ENCODE measurements at regions not wholly inside any gene's neighbourhood (a gene's known extent, or its start where the extent isn't known, plus 50 kb on each side); places are given as distances from the start of the nearest gene placed in this dataset.
"Not testable (repeated sequence)": the region's sequence is repeated elsewhere in the genome, so short reads cannot be mapped to it uniquely, and the experiment has no call there.

DNA sequence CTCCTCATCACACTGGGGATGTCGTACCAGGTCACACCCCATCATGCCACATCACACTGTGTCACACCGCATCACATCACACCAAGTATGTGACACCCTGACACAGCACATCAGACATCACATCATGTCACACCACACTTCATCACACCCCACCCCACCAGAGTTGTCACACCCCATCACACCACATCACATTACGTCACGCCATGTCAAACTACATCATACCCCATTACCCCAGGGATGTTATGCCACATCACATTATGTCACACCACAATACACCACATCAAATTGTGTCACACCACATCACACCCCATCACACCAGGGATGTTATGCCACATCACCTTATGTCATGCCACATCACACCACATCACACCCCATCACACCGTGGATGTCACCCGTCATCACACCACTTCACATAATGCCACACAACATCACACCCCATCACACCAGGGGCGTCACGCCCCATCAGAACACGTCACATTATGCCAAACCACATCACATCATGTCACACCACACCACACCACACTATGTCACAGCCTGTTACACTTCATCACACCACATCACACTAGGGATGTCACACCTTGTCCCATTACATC, 133.6 kb downstream of the TMEM121 start:
- FAIRE-seq (no peak), DNase-seq (ENCODE audit: insufficient read length, low spot score) (no peak)
- TF ChIP-seq TAF1 (IDR thresholded peaks at IDR 0.05; ENCODE audit: low read depth, low read length) (no peak), PAX5 (IDR thresholded peaks at IDR 0.05; ENCODE audit: insufficient read depth, low read length, severe bottlenecking) (no peak), POLR2A (IDR thresholded peaks at IDR 0.05; ENCODE audit: low read depth, low read length) (no peak), POLR2AphosphoS5 (IDR thresholded peaks at IDR 0.05; ENCODE audit: low read depth, low read length) (no peak), SPI1 (IDR thresholded peaks at IDR 0.05; ENCODE audit: low read depth, low read length) (no peak), POU2F2 (IDR thresholded peaks at IDR 0.05; ENCODE audit: low read depth, low read length) (no peak)

DNA sequence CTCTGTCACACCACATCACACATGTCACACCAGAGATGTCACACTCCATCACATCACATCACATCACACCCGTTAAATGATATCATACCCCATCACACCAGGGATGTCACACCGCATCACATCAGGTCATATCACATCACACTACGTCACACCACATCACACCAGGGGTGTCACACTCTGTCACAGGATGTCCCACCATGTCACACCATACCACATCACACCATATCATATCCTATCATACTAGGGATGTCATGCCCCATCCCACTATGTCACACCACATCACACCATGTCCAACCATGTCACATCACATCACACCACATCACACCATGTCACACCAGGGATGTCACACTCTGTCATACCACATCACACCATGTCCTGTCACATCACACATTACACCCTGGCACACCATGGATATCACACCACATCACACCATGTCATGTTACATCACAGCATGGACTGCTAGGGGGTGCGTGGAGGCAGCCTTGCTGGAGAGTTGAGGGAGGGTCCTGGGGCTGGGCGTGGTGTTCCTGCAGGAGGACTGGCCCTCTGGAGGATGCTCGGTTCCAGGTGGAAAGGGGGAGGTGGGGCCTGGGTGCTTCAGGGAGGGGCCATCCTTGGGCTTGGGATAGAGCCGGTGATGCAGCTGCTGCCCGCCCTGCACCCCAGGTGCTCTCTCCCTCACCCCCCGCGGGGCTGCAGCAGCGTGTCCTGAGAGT, 134.6 kb downstream of the TMEM121 start:
- DNase-seq (ENCODE audit: insufficient read length, low spot score), result no peak
- no peak for FAIRE-seq
- TF ChIP-seq SPI1 (IDR thresholded peaks at IDR 0.05; ENCODE audit: low read depth, low read length), result no peak
- TF ChIP-seq POU2F2 (IDR thresholded peaks at IDR 0.05; ENCODE audit: low read depth, low read length), result no peak
- no peak for TF ChIP-seq PAX5 (IDR thresholded peaks at IDR 0.05; ENCODE audit: insufficient read depth, low read length, severe bottlenecking)
- TF ChIP-seq TAF1 (IDR thresholded peaks at IDR 0.05; ENCODE audit: low read depth, low read length), result no peak
- no peak for TF ChIP-seq POLR2AphosphoS5 (IDR thresholded peaks at IDR 0.05; ENCODE audit: low read depth, low read length)
- TF ChIP-seq POLR2A (IDR thresholded peaks at IDR 0.05; ENCODE audit: low read depth, low read length), result no peak

DNA sequence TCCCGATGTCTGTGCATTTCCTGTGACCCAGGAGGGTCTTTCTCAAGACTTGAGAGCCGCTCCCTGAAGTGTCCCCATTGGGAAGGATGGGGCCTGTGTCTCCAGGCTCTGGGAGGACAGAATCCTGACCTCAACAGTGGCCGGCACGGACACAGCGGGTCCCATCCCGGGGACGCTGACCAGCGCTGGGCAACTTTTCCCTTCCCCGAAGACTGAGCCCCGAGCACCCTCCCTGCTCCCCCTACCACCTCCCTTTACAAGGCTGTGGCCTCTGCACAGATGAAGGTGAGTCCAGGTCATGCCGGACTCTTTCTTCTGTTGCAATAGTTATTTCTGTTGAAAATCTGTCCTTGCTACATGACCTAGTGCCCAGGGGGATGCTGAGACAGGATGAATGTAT, 135.7 kb downstream of the TMEM121 start:
- not testable (repeated sequence) for FAIRE-seq; DNase-seq (ENCODE audit: insufficient read length, low spot score)

DNA sequence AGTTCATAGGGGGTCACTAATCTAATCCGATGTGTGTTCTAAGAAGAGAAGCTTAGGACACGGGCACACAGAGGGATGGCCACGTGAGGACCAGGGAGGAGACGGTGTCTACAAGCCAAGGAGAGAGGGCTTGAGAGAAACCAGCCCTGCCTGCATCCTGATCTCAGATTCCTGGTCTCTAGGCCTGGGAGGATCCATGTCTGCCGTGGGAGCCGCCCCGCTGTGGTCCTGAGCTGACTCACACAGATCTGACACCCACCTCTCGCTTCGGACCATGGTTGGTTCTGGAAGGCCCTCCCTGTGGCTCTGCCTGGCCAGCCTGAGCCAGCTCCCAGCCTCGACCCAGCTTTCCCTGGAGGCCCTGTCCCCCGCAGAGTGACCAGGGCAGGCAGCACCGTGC, 136.2 kb downstream of the TMEM121 start:
- FAIRE-seq; DNase-seq (ENCODE audit: insufficient read length, low spot score): not testable (repeated sequence)

DNA sequence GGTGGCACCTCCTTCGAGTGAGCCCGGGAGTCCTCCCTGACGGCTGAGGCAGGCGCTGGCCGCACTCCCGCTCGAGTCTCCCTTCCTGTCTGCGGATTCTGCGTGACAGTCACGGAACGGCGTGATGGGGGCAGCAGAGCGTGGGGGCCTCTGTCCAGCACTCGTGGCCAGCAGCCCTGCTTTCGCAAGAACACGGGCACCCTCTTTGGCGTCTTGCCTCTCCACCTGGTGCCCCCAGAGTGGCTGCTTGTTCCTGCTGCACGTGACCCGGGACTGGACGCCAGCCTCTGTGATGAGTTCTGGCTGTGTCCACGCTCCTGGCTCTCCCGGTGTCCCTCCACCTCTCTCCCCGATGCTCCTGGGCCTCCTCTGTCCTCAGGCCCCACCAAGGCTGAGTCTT, 136.9 kb downstream of the TMEM121 start:
- not testable (repeated sequence) for FAIRE-seq; DNase-seq (ENCODE audit: insufficient read length, low spot score)

DNA sequence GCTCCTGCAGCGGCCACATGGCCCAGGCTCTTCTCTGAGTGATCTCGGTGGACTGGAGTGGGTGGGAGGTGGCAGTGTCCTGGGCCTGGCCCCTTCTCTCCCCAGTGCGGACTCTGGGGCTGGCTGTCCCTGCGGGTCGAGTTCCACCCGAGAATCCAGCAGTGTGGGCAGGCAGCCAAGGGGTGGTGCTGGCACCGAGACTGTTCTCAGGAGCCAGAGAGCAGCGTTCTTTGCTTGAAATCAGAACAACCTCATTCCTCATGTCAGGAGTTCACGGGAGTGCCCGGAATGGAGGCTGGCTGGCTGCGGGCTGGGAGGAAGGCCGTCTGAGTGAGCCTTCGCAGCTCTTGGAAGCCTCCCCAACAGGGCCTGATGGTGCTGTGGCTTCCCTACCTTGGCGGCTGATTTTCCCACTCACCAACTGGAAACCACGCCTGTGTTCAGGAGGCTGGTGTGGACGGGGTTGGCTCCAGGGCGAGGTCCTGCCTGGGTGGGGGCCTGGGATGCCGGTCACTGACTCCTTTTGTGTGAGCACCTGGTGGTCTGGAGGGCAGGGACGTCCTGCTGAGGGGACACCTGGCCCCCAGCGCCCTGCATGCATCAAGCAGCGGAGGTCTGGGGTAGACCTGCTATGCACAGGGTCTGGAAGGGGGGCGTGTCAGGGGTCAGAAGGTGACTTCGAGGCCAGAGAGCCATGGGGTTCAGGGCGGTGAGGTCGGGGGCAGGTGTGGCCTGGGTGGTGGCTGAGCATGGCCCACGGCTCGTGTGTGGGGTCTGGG, 137.6 kb downstream of the TMEM121 start:
- DNase-seq (ENCODE audit: insufficient read length, low spot score); FAIRE-seq: not testable (repeated sequence)

DNA sequence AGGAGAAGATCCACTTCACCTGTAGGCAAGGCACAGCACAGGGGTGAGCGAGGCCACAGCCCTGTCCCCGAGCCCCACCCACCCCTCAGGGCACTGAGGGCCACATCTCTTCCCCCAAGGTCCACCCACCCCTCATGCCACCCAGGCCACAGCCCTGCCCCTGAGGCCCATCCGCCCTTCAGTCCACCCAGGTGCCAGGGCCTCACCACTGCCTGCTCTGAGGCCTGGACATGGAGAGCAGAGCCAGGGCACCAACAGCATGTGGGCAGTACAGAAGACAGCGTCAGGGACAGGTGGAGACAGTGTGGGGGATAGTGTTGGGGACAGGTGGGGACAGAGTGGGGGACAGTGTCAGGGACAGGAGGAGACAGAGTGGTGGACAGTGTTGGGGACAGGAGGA, 138.3 kb downstream of the TMEM121 start:
- DNase-seq (ENCODE audit: insufficient read length, low spot score) (no peak), FAIRE-seq (no peak)
- TF ChIP-seq POLR2A (IDR thresholded peaks at IDR 0.05; ENCODE audit: low read depth, low read length) (no peak), POLR2AphosphoS5 (IDR thresholded peaks at IDR 0.05; ENCODE audit: low read depth, low read length) (no peak), POU2F2 (IDR thresholded peaks at IDR 0.05; ENCODE audit: low read depth, low read length) (no peak), PAX5 (IDR thresholded peaks at IDR 0.05; ENCODE audit: insufficient read depth, low read length, severe bottlenecking) (no peak), SPI1 (IDR thresholded peaks at IDR 0.05; ENCODE audit: low read depth, low read length) (no peak), TAF1 (IDR thresholded peaks at IDR 0.05; ENCODE audit: low read depth, low read length) (no peak)

DNA sequence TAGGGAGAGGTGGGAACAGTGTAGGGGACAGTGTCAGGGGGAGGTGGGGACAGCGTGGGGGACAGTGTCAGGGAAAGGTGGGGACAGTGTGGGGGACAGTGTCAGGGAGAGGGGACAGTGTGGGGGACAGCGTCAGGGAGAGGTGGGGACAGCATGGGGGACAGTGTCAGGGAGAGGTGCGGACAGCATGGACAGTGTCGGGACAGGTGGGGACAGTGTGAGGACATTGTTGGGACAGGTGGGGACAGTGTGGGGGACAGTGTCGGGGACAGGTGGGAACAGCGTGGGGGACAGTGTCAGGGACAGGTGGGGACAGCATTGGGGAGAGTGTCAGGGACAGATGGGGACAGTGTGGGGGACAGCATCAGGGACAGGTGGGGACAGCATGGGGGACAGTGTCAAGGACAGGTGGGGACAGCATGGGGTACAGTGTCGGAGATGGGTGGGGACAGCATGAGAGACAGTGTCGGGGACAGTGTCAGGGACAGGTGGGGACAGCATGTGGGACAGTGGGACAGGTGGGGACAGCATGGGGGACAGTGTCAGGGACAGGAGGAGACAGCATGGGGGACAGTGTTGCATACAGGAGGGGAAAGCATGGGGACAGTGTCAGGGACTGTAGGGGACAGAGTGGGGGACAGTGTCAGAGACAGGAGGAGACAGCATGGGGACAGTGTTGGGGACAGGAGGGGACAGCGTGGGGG, 139.0 kb downstream of the TMEM121 start:
- DNase-seq (ENCODE audit: insufficient read length, low spot score) (no peak), FAIRE-seq (no peak)

DNA sequence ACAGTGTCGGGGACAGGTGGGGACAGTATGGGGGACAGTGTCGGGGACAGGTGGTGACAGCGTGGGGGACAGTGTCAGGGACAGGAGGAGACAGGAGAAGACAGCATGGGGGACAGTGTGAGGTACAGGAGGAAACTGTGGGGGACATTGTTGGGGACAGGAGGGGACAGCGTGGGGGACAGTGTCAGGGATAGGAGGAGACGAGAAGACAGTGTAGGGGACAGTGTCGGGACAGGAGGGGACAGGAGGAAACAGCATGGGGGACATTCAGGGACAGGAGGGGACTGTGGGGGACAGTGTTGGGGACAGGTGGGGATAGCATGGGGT, 139.5 kb downstream of the TMEM121 start:
- TF ChIP-seq POLR2A (IDR thresholded peaks at IDR 0.05; ENCODE audit: low read depth, low read length) (no peak), SPI1 (IDR thresholded peaks at IDR 0.05; ENCODE audit: low read depth, low read length) (no peak), POLR2AphosphoS5 (IDR thresholded peaks at IDR 0.05; ENCODE audit: low read depth, low read length) (no peak), PAX5 (IDR thresholded peaks at IDR 0.05; ENCODE audit: insufficient read depth, low read length, severe bottlenecking) (no peak), POU2F2 (IDR thresholded peaks at IDR 0.05; ENCODE audit: low read depth, low read length) (no peak), TAF1 (IDR thresholded peaks at IDR 0.05; ENCODE audit: low read depth, low read length) (no peak)
- no peak for DNase-seq (ENCODE audit: insufficient read length, low spot score)
- no peak for FAIRE-seq

More for the DNA sequence above, 139.0 kb downstream of the TMEM121 start:
- no peak for TF ChIP-seq POU2F2 (IDR thresholded peaks at IDR 0.05; ENCODE audit: low read depth, low read length)
- TF ChIP-seq SPI1 (IDR thresholded peaks at IDR 0.05; ENCODE audit: low read depth, low read length), result no peak
- no peak for TF ChIP-seq POLR2A (IDR thresholded peaks at IDR 0.05; ENCODE audit: low read depth, low read length)
- no peak for TF ChIP-seq TAF1 (IDR thresholded peaks at IDR 0.05; ENCODE audit: low read depth, low read length)
- TF ChIP-seq POLR2AphosphoS5 (IDR thresholded peaks at IDR 0.05; ENCODE audit: low read depth, low read length), result no peak
- TF ChIP-seq PAX5 (IDR thresholded peaks at IDR 0.05; ENCODE audit: insufficient read depth, low read length, severe bottlenecking), result no peak

DNA sequence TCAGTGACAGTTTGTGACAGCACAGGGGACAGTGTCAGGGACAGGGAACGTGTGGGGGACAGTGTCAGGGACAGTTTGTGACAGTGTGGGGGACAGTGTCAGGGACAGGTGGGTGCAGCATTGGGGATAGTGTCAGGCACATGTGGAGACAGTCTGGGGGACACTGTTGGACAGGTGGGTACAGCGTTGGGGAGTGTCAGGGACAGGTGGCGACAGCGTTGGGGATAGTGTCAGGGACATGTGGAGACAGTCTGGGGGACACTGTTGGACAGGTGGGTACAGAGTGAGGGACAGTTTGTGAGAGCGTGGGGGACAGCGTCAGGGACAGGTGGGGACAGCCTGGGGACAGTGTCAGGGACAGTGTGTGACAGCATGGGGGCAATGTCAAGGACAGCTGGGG, 140.0 kb downstream of the TMEM121 start:
- DNase-seq (ENCODE audit: insufficient read length, low spot score) (no peak), FAIRE-seq (no peak)
- no peak for TF ChIP-seq POU2F2 (IDR thresholded peaks at IDR 0.05; ENCODE audit: low read depth, low read length)
- no peak for TF ChIP-seq SPI1 (IDR thresholded peaks at IDR 0.05; ENCODE audit: low read depth, low read length)
- no peak for TF ChIP-seq PAX5 (IDR thresholded peaks at IDR 0.05; ENCODE audit: insufficient read depth, low read length, severe bottlenecking)
- TF ChIP-seq POLR2AphosphoS5 (IDR thresholded peaks at IDR 0.05; ENCODE audit: low read depth, low read length), result no peak
- TF ChIP-seq POLR2A (IDR thresholded peaks at IDR 0.05; ENCODE audit: low read depth, low read length), result no peak
- no peak for TF ChIP-seq TAF1 (IDR thresholded peaks at IDR 0.05; ENCODE audit: low read depth, low read length)

DNA sequence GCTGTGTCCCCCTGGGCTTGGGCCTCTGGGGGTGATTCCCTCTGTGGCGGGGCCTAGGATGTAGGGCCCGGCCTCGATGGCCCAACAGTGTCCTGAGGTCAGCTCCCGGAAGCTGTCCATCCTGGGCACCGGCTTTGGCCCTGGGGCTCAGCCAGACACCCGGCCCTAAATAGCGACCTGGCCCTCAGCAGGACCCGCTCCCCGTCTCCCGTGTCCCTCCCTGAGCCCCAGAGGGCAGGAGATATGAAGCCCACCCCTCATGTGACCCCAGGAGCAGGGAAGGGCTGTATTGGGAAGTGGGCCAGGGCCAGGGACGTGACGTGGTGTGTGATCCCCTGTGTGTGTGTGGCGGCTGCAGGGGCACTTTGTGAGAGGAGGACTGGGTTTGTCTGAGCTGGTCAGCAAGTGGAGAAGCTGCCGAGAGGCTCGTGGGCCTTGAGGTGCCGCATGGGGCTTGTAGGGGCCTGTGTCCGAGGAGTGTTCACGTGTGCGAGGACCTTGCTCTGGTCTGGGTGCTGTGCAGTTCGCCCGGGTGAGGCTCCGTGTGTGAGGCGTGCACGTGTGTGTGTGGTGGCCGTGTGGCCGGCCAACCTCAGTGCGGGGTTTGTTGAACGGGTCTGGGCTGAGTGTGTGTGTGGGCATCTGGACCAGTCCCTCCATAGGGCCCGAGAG, 140.7 kb downstream of the TMEM121 start:
- FAIRE-seq; DNase-seq (ENCODE audit: insufficient read length, low spot score): not testable (repeated sequence)

DNA sequence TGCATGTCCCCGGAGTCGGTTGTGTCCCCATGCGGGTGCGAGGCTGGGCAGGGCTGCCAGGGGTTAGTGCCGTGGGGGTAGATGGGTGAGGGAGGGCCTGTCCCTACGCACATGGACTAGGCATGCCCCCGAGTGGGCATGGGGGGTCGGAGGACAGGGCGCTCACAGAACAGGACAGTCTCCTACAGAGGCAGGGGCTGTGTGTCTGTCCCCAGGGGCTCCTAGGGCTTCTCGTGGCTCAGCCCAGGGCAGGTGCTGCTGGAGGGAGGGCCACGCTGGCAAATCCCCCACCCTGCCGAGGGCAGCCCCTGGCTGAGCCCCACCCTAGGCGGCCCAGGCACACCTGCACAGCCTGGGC, 141.3 kb downstream of the TMEM121 start:
- not testable (repeated sequence) for DNase-seq (ENCODE audit: insufficient read length, low spot score); FAIRE-seq

DNA sequence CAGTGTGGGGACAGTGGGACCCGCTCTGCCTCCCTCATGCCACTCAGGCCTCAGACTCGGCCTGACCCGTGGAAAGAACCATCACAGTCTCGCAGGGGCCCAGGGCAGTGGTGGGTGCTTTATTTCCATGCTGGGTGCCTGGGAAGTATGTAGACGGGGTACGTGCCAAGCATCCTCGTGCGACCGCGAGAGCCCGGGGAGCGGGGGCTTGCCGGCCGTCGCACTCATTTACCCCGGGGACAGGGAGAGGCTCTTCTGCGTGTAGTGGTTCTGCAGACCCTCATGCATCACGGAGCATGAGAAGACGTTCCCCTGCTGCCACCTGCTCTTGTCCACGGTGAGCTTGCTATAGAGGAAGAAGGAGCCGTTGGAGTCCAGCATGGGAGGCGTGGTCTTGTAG, 141.6 kb downstream of the TMEM121 start:
- not testable (repeated sequence) for DNase-seq (ENCODE audit: insufficient read length, low spot score); FAIRE-seq

DNA sequence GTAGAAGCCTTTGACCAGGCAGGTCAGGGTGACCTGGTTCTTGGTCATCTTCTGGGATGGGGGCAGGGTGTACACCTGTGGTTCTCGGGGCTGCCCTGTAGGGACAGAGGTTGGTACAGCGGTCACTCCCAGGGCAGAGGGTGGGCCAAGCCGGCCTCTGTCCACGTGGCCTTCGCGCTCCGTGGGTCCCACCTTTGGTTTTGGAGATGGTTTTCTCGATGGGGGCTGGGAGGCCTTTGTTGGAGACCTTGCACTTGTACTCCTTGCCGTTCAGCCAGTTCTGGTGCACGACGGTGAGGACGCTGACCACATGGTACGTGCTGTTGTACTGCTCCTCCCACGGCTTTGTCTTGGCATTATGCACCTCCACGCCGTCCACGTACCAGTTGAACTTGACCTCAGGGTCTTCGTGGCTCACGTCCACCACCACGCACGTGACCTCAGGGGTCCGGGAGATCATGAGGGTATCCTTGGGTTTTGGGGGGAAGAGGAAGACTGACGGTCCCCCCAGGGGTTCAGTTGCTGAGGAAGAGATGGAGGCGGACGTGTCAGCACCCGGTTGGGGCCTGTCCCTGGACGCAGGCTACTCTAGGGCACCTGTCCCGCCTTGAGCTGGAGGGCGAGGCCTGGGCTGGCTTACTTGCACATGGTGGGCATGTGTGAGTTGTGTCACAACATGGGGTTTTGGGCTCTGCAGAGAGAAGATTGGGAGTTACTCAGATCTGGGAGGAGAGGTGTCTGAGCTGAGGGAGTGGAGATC, 142.3 kb downstream of the TMEM121 start:
- not testable (repeated sequence) for DNase-seq (ENCODE audit: insufficient read length, low spot score); FAIRE-seq
